ENCODE measurements at regions not wholly inside any gene's neighbourhood (a gene's known extent, or its start where the extent isn't known, plus 50 kb on each side); places are given as distances from the start of the nearest gene placed in this dataset.

DNA sequence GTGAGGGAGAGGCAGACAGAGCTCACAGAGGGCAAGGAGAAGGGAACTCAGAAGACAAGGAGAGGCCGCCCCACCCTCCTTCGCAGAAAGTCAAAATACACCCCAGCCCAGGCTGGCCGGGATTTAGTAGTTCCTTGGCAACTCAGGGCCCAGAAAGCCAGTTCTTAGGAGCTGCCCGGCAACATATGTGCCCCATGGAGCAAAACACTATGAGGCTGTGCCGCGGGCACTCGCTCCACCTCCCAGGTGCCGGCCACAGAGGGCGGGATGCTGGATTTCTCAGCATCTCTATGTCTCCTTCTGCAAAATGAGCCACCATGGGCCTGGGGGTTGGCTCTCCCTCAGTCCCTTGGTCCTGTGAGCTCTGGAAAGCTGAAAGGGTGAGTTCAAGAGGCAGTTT lies 93.8 kb upstream of the CACNA1A start:
- TF ChIP-seq POLR2A (IDR thresholded peaks at IDR 0.05) (no peak), POLR2AphosphoS5 (IDR thresholded peaks at IDR 0.05) (no peak), EP300 (IDR thresholded peaks at IDR 0.05) (no peak)
- TF ChIP-seq, protein P1, sequence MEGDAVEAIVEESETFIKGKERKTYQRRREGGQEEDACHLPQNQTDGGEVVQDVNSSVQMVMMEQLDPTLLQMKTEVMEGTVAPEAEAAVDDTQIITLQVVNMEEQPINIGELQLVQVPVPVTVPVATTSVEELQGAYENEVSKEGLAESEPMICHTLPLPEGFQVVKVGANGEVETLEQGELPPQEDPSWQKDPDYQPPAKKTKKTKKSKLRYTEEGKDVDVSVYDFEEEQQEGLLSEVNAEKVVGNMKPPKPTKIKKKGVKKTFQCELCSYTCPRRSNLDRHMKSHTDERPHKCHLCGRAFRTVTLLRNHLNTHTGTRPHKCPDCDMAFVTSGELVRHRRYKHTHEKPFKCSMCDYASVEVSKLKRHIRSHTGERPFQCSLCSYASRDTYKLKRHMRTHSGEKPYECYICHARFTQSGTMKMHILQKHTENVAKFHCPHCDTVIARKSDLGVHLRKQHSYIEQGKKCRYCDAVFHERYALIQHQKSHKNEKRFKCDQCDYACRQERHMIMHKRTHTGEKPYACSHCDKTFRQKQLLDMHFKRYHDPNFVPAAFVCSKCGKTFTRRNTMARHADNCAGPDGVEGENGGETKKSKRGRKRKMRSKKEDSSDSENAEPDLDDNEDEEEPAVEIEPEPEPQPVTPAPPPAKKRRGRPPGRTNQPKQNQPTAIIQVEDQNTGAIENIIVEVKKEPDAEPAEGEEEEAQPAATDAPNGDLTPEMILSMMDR (IDR thresholded peaks at IDR 0.05): no peak
- ATAC-seq (ENCODE audit: low FRiP score in 2 of 2) (no peak), DNase-seq (peak in 1 of 2 donors; percentile 32)
- Histone ChIP-seq H3K4me1 (peaks cover 0 to 2% (median 0%) of the 10 kb centered on the region in 4 donors), H3K36me3 (no peaks in the 10 kb centered on the region), H3K4me3 (no peak overlapping the region), H3K9me3 (no peaks in the 10 kb centered on the region), H3K27ac (no peak overlapping the region), H3K27me3 (no peaks in the 10 kb centered on the region)
- WGBS, 2 donors: 86% methylated on average over 3 to 9 of the region's 9 CpGs

DNA sequence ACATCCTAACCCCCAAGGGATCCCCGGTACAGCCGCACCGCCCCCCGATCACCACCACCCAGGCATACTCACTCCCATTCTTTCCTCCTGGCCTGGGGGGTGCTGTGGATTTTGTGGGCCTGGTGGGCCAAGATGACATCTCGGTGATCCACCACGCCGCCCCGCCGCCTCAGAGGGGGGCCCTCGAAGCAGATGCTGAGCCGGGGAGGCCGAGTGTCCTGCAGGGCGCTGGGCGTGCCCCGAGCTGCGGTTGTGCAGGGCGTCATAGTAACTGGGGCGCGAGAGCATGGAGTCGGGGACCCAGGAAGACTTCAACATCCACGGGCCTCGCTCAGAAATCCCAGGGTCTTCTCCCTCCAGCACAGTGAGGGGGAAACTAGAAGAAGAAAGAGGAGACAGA lies 93.4 kb upstream of the CACNA1A start:
- Histone ChIP-seq H3K4me1 (peaks cover 0 to 2% (median 0%) of the 10 kb centered on the region in 4 donors), H3K4me3 (no peak overlapping the region), H3K36me3 (no peaks in the 10 kb centered on the region), H3K27ac (no peak overlapping the region), H3K9me3 (no peaks in the 10 kb centered on the region), H3K27me3 (no peaks in the 10 kb centered on the region)
- no peak for ATAC-seq (ENCODE audit: low FRiP score in 2 of 2)
- no peak for TF ChIP-seq EP300 (IDR thresholded peaks at IDR 0.05)
- TF ChIP-seq, protein P1 (IDR thresholded peaks at IDR 0.05): no peak
- no peak for TF ChIP-seq POLR2A (IDR thresholded peaks at IDR 0.05)
- no peak for TF ChIP-seq POLR2AphosphoS5 (IDR thresholded peaks at IDR 0.05)
- DNase-seq: peak in 1 of 2 donors; percentile 78
- WGBS, 2 donors: 91 to 96% methylated on average over 22 of the region's 22 CpGs

DNA sequence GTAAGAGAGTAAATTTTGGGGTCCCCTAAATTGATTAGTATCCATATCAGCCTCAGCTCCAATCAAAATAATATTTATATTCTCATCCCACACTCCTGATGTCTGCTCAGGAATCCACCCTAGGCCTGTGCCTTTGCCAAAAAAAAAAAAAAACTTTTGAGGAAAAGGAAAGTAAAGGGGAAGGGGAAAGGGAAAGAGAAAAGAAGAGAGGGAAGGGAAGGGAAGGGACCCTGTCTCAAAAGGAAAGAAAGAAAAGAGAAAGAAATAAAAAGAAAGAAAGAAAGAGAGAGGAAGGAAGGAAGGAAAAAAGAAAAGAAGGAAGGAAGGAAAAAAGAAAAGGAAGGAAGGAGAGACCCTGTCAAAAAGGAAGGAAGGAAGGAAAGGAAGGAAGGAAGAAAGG lies 91.8 kb upstream of the CACNA1A start:
- H3K27ac ChIP-seq: no peak overlapping the region
- no peaks in the 10 kb centered on the region for H3K36me3 ChIP-seq
- H3K27me3 ChIP-seq: no peaks in the 10 kb centered on the region
- no peak overlapping the region for H3K4me3 ChIP-seq
- DNase-seq (no peak), ATAC-seq (ENCODE audit: low FRiP score in 2 of 2) (no peak)
- peaks cover 0 to 2% (median 0%) of the 10 kb centered on the region in 4 donors for H3K4me1 ChIP-seq
- TF ChIP-seq EP300 (IDR thresholded peaks at IDR 0.05): no peak
- TF ChIP-seq, protein P1 (IDR thresholded peaks at IDR 0.05): no peak
- TF ChIP-seq POLR2AphosphoS5 (IDR thresholded peaks at IDR 0.05): no peak
- TF ChIP-seq POLR2A (IDR thresholded peaks at IDR 0.05): no peak
- no peaks in the 10 kb centered on the region for H3K9me3 ChIP-seq

DNA sequence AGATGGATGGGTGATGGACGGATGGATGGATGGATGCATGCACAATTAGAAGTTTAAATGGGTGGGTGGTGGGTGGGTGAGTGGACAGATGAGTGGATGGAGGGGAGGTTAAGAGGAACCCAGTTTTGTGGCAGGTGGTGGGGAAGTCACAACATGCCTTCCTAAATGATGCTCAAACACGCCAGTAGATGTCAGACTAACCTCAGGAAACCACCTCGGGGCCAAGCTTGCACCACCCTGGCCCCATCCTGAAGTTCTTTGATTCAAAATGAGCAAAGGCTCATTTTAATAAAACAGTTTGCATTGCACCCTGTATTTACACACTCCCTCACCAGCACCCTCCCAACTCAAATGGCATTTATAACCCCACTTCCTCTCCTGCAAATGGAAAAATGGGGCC lies 91.4 kb upstream of the CACNA1A start:
- Histone ChIP-seq H3K4me3 (no peak overlapping the region), H3K27ac (no peak overlapping the region), H3K27me3 (no peaks in the 10 kb centered on the region), H3K4me1 (peaks cover 0 to 2% (median 0%) of the 10 kb centered on the region in 4 donors), H3K9me3 (no peaks in the 10 kb centered on the region), H3K36me3 (no peaks in the 10 kb centered on the region)
- WGBS, 2 donors: 4 to 6% methylated on average over 3 of the region's 3 CpGs
- TF ChIP-seq EP300 (IDR thresholded peaks at IDR 0.05): no peak
- no peak for TF ChIP-seq POLR2AphosphoS5 (IDR thresholded peaks at IDR 0.05)
- no peak for TF ChIP-seq POLR2A (IDR thresholded peaks at IDR 0.05)
- TF ChIP-seq, protein P1 (IDR thresholded peaks at IDR 0.05): peak; percentile 42 to 67 (median 52)
- ATAC-seq (ENCODE audit: low FRiP score in 2 of 2) (peak; percentile 67 to 77), DNase-seq (peak in 1 of 2 donors; percentile 31)
